ENCODE measurements at regions not wholly inside any gene's neighbourhood (a gene's known extent, or its start where the extent isn't known, plus 50 kb on each side); places are given as distances from the start of the nearest gene placed in this dataset.

DNA sequence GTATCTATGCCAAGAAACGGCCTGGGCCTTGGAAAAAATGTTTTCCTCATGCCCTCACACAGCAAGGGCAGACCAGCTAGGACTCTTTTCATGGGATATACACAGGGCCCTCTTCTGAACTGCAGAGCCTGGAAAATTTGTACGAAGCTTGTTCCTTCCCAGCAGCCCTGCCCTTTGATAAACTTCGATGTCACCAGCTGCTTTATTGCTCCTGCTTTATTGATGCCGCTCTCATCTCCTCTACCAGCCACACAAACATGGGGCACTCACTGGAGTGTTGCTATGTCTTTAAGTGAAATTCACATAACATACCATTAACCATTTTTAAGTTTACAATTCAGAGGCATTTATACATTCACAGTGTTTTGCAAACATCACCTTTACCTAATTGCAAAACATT, 197.9 kb downstream of the KTN1 start:
- ATAC-seq: no peak

DNA sequence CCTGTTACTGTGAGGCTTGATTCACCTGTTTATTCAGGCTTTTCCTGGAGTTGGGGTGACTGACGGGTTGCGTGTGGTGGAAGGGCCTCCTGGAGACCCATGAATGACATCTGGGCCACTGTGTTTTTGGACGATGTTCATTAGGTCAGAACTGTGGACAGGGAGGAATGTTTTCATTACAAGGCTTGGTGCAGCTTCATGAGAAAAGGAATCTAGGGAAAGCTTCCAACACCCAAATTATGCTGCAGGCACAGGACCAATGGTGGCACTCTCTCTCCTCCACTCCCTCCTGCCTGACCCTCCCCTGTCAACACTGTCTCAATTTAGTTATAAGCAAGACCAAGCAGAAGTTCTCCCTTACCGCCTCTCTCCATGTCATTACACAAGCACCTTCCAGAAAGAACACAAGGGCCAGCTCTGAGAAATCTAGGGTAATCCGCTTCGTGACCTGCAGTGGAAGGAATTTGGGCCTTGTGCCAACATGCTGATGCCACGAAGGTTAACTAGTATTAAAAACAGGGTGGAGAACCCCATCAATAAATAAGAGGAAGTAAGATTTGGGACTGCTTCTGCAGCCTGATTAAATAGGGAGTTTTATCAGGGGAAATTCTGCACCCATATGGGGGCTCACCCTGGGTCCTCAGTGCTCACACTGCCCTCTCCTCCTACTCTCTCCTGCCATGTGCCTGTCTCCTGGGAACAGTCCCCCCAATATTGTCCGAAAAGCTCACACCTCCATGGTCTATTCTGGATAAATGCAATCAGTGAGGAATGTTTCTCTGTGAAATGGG, 200.3 kb downstream of the KTN1 start:
- no peak for ATAC-seq
- TF ChIP-seq GLIS3 (CRISPR knock-in tag; IDR thresholded peaks at IDR 0.05) (no peak), PPARA (CRISPR knock-in tag; IDR thresholded peaks at IDR 0.05; ENCODE audit: borderline replicate concordance) (no peak), ZNF8 (CRISPR knock-in tag; IDR thresholded peaks at IDR 0.05) (no peak), ZC3H10 (CRISPR knock-in tag; IDR thresholded peaks at IDR 0.05) (no peak), CSDC2 (CRISPR knock-in tag; IDR thresholded peaks at IDR 0.05) (no peak), RARB (CRISPR knock-in tag; IDR thresholded peaks at IDR 0.05) (no peak), TOX (CRISPR knock-in tag; IDR thresholded peaks at IDR 0.05; ENCODE audit: borderline replicate concordance) (no peak), ARNTL (CRISPR knock-in tag; IDR thresholded peaks at IDR 0.05; ENCODE audit: borderline replicate concordance, low read depth) (no peak), ZNF565 (CRISPR knock-in tag; conservative IDR thresholded peaks at IDR 0.05; ENCODE audit: low read depth) (no peak), BACH2 (CRISPR knock-in tag; IDR thresholded peaks at IDR 0.05; ENCODE audit: borderline replicate concordance) (no peak), TCF4 (CRISPR knock-in tag; IDR thresholded peaks at IDR 0.05; ENCODE audit: borderline replicate concordance) (no peak)
- TF ChIP-seq, protein P1, sequence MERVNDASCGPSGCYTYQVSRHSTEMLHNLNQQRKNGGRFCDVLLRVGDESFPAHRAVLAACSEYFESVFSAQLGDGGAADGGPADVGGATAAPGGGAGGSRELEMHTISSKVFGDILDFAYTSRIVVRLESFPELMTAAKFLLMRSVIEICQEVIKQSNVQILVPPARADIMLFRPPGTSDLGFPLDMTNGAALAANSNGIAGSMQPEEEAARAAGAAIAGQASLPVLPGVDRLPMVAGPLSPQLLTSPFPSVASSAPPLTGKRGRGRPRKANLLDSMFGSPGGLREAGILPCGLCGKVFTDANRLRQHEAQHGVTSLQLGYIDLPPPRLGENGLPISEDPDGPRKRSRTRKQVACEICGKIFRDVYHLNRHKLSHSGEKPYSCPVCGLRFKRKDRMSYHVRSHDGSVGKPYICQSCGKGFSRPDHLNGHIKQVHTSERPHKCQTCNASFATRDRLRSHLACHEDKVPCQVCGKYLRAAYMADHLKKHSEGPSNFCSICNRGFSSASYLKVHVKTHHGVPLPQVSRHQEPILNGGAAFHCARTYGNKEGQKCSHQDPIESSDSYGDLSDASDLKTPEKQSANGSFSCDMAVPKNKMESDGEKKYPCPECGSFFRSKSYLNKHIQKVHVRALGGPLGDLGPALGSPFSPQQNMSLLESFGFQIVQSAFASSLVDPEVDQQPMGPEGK (CRISPR knock-in tag; IDR thresholded peaks at IDR 0.05; ENCODE audit: borderline replicate concordance): no peak
- TF ChIP-seq, protein P2, sequence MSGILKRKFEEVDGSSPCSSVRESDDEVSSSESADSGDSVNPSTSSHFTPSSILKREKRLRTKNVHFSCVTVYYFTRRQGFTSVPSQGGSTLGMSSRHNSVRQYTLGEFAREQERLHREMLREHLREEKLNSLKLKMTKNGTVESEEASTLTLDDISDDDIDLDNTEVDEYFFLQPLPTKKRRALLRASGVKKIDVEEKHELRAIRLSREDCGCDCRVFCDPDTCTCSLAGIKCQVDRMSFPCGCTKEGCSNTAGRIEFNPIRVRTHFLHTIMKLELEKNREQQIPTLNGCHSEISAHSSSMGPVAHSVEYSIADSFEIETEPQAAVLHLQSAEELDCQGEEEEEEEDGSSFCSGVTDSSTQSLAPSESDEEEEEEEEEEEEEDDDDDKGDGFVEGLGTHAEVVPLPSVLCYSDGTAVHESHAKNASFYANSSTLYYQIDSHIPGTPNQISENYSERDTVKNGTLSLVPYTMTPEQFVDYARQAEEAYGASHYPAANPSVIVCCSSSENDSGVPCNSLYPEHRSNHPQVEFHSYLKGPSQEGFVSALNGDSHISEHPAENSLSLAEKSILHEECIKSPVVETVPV (CRISPR knock-in tag; IDR thresholded peaks at IDR 0.05): no peak

More for the DNA sequence above, 197.9 kb downstream of the KTN1 start:
- TF ChIP-seq BACH2 (CRISPR knock-in tag; IDR thresholded peaks at IDR 0.05; ENCODE audit: borderline replicate concordance) (no peak), OSR1 (CRISPR knock-in tag; IDR thresholded peaks at IDR 0.05) (no peak), ZNF8 (CRISPR knock-in tag; IDR thresholded peaks at IDR 0.05) (no peak), ISL1 (CRISPR knock-in tag; IDR thresholded peaks at IDR 0.05) (no peak), ZNF70 (CRISPR knock-in tag; IDR thresholded peaks at IDR 0.05) (no peak), ZNF565 (CRISPR knock-in tag; conservative IDR thresholded peaks at IDR 0.05; ENCODE audit: low read depth) (no peak), PPARA (CRISPR knock-in tag; IDR thresholded peaks at IDR 0.05; ENCODE audit: borderline replicate concordance) (no peak), ZFP3 (CRISPR knock-in tag; IDR thresholded peaks at IDR 0.05) (no peak), CSDC2 (CRISPR knock-in tag; IDR thresholded peaks at IDR 0.05) (no peak)
- TF ChIP-seq, protein P3, sequence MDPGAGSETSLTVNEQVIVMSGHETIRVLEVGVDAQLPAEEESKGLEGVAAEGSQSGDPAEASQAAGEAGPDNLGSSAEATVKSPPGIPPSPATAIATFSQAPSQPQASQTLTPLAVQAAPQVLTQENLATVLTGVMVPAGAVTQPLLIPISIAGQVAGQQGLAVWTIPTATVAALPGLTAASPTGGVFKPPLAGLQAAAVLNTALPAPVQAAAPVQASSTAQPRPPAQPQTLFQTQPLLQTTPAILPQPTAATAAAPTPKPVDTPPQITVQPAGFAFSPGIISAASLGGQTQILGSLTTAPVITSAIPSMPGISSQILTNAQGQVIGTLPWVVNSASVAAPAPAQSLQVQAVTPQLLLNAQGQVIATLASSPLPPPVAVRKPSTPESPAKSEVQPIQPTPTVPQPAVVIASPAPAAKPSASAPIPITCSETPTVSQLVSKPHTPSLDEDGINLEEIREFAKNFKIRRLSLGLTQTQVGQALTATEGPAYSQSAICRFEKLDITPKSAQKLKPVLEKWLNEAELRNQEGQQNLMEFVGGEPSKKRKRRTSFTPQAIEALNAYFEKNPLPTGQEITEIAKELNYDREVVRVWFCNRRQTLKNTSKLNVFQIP (CRISPR knock-in tag; IDR thresholded peaks at IDR 0.05; ENCODE audit: borderline replicate concordance, low read depth): no peak
- TF ChIP-seq, protein P4, sequence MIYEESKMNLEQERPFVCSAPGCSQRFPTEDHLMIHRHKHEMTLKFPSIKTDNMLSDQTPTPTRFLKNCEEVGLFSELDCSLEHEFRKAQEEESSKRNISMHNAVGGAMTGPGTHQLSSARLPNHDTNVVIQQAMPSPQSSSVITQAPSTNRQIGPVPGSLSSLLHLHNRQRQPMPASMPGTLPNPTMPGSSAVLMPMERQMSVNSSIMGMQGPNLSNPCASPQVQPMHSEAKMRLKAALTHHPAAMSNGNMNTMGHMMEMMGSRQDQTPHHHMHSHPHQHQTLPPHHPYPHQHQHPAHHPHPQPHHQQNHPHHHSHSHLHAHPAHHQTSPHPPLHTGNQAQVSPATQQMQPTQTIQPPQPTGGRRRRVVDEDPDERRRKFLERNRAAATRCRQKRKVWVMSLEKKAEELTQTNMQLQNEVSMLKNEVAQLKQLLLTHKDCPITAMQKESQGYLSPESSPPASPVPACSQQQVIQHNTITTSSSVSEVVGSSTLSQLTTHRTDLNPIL (CRISPR knock-in tag; IDR thresholded peaks at IDR 0.05; ENCODE audit: low read depth): no peak

DNA sequence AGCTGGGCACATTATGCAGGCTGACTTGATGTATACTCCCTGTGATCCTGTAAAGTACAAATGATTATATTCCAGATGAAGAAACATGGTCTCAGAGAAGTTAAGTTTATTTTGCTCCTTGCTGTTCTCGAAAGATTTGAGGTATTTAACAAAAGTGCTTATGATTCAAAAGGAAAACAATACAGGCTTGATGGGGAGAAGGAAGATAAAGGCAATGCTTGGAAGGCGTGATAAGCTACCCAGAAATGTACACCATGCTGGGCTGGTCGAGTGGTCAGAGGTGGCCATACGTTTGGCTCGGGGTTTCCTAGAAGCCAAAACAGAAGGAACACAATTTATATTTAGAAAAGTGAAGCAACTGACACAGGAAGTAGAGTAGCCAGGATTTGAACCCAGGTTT, 201.0 kb downstream of the KTN1 start:
- no peak for ATAC-seq
- no peak for TF ChIP-seq SNAI2 (CRISPR knock-in tag; IDR thresholded peaks at IDR 0.05)
- TF ChIP-seq, protein P4 (CRISPR knock-in tag; IDR thresholded peaks at IDR 0.05; ENCODE audit: low read depth): no peak
- TF ChIP-seq CSDC2 (CRISPR knock-in tag; IDR thresholded peaks at IDR 0.05): no peak
- TF ChIP-seq BACH2 (CRISPR knock-in tag; IDR thresholded peaks at IDR 0.05; ENCODE audit: borderline replicate concordance): no peak
- TF ChIP-seq OSR1 (CRISPR knock-in tag; IDR thresholded peaks at IDR 0.05): no peak
- TF ChIP-seq PPARA (CRISPR knock-in tag; IDR thresholded peaks at IDR 0.05; ENCODE audit: borderline replicate concordance): no peak
- TF ChIP-seq ZNF8 (CRISPR knock-in tag; IDR thresholded peaks at IDR 0.05): no peak
- no peak for TF ChIP-seq ARNTL (CRISPR knock-in tag; IDR thresholded peaks at IDR 0.05; ENCODE audit: borderline replicate concordance, low read depth)
- no peak for TF ChIP-seq TCF4 (CRISPR knock-in tag; IDR thresholded peaks at IDR 0.05; ENCODE audit: borderline replicate concordance)
- no peak for TF ChIP-seq ISL1 (CRISPR knock-in tag; IDR thresholded peaks at IDR 0.05)
- TF ChIP-seq TOX (CRISPR knock-in tag; IDR thresholded peaks at IDR 0.05; ENCODE audit: borderline replicate concordance): no peak
- TF ChIP-seq ZFP3 (CRISPR knock-in tag; IDR thresholded peaks at IDR 0.05): no peak
- TF ChIP-seq, protein P1 (CRISPR knock-in tag; IDR thresholded peaks at IDR 0.05; ENCODE audit: borderline replicate concordance): no peak
- no peak for TF ChIP-seq RARB (CRISPR knock-in tag; IDR thresholded peaks at IDR 0.05)
- no peak for TF ChIP-seq ZNF565 (CRISPR knock-in tag; conservative IDR thresholded peaks at IDR 0.05; ENCODE audit: low read depth)
- no peak for TF ChIP-seq GLIS3 (CRISPR knock-in tag; IDR thresholded peaks at IDR 0.05)
- TF ChIP-seq, protein P5, sequence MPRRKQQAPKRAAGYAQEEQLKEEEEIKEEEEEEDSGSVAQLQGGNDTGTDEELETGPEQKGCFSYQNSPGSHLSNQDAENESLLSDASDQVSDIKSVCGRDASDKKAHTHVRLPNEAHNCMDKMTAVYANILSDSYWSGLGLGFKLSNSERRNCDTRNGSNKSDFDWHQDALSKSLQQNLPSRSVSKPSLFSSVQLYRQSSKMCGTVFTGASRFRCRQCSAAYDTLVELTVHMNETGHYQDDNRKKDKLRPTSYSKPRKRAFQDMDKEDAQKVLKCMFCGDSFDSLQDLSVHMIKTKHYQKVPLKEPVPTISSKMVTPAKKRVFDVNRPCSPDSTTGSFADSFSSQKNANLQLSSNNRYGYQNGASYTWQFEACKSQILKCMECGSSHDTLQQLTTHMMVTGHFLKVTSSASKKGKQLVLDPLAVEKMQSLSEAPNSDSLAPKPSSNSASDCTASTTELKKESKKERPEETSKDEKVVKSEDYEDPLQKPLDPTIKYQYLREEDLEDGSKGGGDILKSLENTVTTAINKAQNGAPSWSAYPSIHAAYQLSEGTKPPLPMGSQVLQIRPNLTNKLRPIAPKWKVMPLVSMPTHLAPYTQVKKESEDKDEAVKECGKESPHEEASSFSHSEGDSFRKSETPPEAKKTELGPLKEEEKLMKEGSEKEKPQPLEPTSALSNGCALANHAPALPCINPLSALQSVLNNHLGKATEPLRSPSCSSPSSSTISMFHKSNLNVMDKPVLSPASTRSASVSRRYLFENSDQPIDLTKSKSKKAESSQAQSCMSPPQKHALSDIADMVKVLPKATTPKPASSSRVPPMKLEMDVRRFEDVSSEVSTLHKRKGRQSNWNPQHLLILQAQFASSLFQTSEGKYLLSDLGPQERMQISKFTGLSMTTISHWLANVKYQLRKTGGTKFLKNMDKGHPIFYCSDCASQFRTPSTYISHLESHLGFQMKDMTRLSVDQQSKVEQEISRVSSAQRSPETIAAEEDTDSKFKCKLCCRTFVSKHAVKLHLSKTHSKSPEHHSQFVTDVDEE (CRISPR knock-in tag; IDR thresholded peaks at IDR 0.05): no peak
- no peak for TF ChIP-seq ZFP30 (CRISPR knock-in tag; IDR thresholded peaks at IDR 0.05)

Data from SK-N-SH treated with all-trans-retinoic acid at 6 μM for 48 hours (cell line).